B cell (primary cell): ENCODE measurements at regions not wholly inside any gene's neighbourhood (a gene's known extent, or its start where the extent isn't known, plus 50 kb on each side); places are given as distances from the start of the nearest gene placed in this dataset.

ENCODE experiments used
- ATAC-seq: fragments of 200-7000 bp; cut with Tn5 transposase; one replicate; pipeline ENCODE4 v1.10.0; 2021; ENCODE audit warnings: low read depth, mild to moderate bottlenecking, moderate number of reproducible peaks, moderate library complexity
- CTCF ChIA-PET: fragments of 350-600 bp; sonication (Branson Sonifier 250); formaldehyde crosslinking; loops from one replicate; lab custom pipeline; 2021; ENCODE audit warnings: antibody characterized with exemption, inconsistent platforms; lab: Charles Lee
- POLR2A ChIA-PET: fragments of 350-600 bp; sonication (Branson Sonifier 250); formaldehyde crosslinking; loops from one replicate; lab custom pipeline; 2021; ENCODE audit warnings: antibody characterized with exemption; lab: Charles Lee
- DNase-seq: peaks from one replicate; pipeline ENCODE4 v3.0.0; 2013
- H2AFZ ChIP-seq: 2 replicates; pipeline ENCODE4 v1.6.1; 2012; ENCODE audit warnings: mild to moderate bottlenecking, low read depth, low read length; ENCODE audit not compliant: insufficient read depth, poor library complexity, severe bottlenecking
- H3K27ac ChIP-seq, 2 donors: 1 replicate in 1 of 2; 2 replicates in 1 of 2; pipeline ENCODE4 v1.5.1; 2012 to 2013; ENCODE audit warnings: low read length in 2 of 2, mild to moderate bottlenecking in 2 of 2, moderate library complexity in 1 of 2
- H3K27me3 ChIP-seq, 4 experiments: fragments of 200-600 bp in 1 of 4; sonication (generic) in 1 of 4; replicated peaks in 1 of 4; 1 replicate in 2 of 4; 2 replicates in 2 of 4; pipeline versions ENCODE4 v1.6.1 to v1.7.0; 2013 to 2016; ENCODE audit warnings: low read length in 3 of 4, mild to moderate bottlenecking in 2 of 4, mixed read lengths in 1 of 4, moderate library complexity in 1 of 4; ENCODE audit not compliant: insufficient read depth in 4 of 4, control insufficient read depth in 3 of 4; ENCODE audit errors: control extremely low read depth in 1 of 4
- H3K36me3 ChIP-seq, 2 experiments: replicated peaks in 1 of 2; 1 replicate in 1 of 2; 2 replicates in 1 of 2; pipeline versions ENCODE4 v1.6.1 to v1.7.1; 2013; ENCODE audit warnings: low read length in 1 of 2; ENCODE audit not compliant: insufficient read depth in 2 of 2, control insufficient read depth in 1 of 2; ENCODE audit errors: control extremely low read depth in 1 of 2, extremely low read depth in 1 of 2
- H3K4me1 ChIP-seq, 2 donors: fragments of 200-600 bp in 1 of 2; sonication (generic) in 1 of 2; 1 replicate in 1 of 2; 2 replicates in 1 of 2; pipeline versions ENCODE4 v1.5.1 to v1.6.1; 2013 to 2017; ENCODE audit warnings: low read length in 2 of 2; ENCODE audit not compliant: control insufficient read depth in 2 of 2, insufficient read depth in 2 of 2
- H3K4me2 ChIP-seq: replicated peaks from 2 replicates; pipeline ENCODE3; 2012; ENCODE audit warnings: mild to moderate bottlenecking, low read depth, low read length; ENCODE audit not compliant: poor library complexity, severe bottlenecking
- H3K4me3 ChIP-seq, 5 experiments: fragments of 200-600 bp in 1 of 5; sonication (generic) in 1 of 5; 1 replicate in 3 of 5; 2 replicates in 2 of 5; pipeline versions ENCODE4 v1.5.1 to v1.7.0; 2011 to 2016; ENCODE audit warnings: low read length in 4 of 5, mild to moderate bottlenecking in 4 of 5, low read depth in 2 of 5, control low read depth in 1 of 5, moderate library complexity in 1 of 5; ENCODE audit not compliant: insufficient read depth in 1 of 5; ENCODE audit errors: control extremely low read depth in 1 of 5, extremely low read depth in 1 of 5
- H3K79me2 ChIP-seq: fragments of 200-600 bp; sonication (generic); one replicate; pipeline ENCODE4 v1.6.0; 2016; ENCODE audit warnings: low read length; ENCODE audit not compliant: control insufficient read depth, insufficient read depth
- H3K9ac ChIP-seq: fragments of 200-600 bp; sonication (generic); 2 replicates; pipeline ENCODE4 v1.6.1; 2017; ENCODE audit warnings: mild to moderate bottlenecking, low read length, moderate library complexity
- H3K9me3 ChIP-seq, 3 donors: one replicate each; pipeline versions ENCODE4 v1.6.1 to v1.7.1; 2013; ENCODE audit warnings: low read length in 2 of 3; ENCODE audit not compliant: control insufficient read depth in 2 of 3, insufficient read depth in 1 of 3; ENCODE audit errors: control extremely low read depth in 1 of 3
- H4K20me1 ChIP-seq: 2 replicates; pipeline ENCODE4 v1.6.0; 2012; ENCODE audit warnings: mild to moderate bottlenecking, low read length; ENCODE audit not compliant: insufficient read depth, control insufficient read depth, poor library complexity, severe bottlenecking
- H3K27ac Mint-ChIP-seq: one replicate; pipeline ENCODE4 v1.8.0; 2021; ENCODE audit warnings: mixed read lengths
- H3K27me3 Mint-ChIP-seq: one replicate; pipeline ENCODE4 v1.8.0; 2021; ENCODE audit warnings: mixed read lengths
- H3K4me1 Mint-ChIP-seq: one replicate; pipeline ENCODE4 v1.8.0; 2021; ENCODE audit warnings: mixed read lengths
- H3K4me3 Mint-ChIP-seq: one replicate; pipeline ENCODE4 v1.8.0; 2021; ENCODE audit warnings: mixed read lengths
- H3K9me3 Mint-ChIP-seq: one replicate; pipeline ENCODE4 v1.8.0; 2022; ENCODE audit warnings: mixed read lengths; ENCODE audit not compliant: insufficient read depth
- EZH2 ChIP-seq: IDR thresholded peaks from 2 replicates; pipeline ENCODE4 v1.6.1; 2012; ENCODE audit warnings: borderline replicate concordance, low read depth, mild to moderate bottlenecking, moderate library complexity, low read length; ENCODE audit not compliant: insufficient read depth, poor library complexity, severe bottlenecking
- WGBS: methylation state at CpG from one replicate; pipeline ENCODE4 v1.1.5; 2013; ENCODE audit warnings: missing lambda C conversion rate; ENCODE audit not compliant: insufficient coverage; 5-methylcytosine and 5-hydroxymethylcytosine counted together
- intact Hi-C: fragments of 100-400 bp; cut with micrococcal nuclease; formaldehyde crosslinking; loops from one replicate; pipeline ENCODE4 v1.10.0; 2022
- TF ChIP-seq, protein P1 (sequence below): fragments of 200-600 bp; IDR thresholded peaks from one replicate; pipeline ENCODE4 v1.8.0; 2022; ENCODE audit warnings: antibody characterized with exemption, mild to moderate bottlenecking

DNA sequence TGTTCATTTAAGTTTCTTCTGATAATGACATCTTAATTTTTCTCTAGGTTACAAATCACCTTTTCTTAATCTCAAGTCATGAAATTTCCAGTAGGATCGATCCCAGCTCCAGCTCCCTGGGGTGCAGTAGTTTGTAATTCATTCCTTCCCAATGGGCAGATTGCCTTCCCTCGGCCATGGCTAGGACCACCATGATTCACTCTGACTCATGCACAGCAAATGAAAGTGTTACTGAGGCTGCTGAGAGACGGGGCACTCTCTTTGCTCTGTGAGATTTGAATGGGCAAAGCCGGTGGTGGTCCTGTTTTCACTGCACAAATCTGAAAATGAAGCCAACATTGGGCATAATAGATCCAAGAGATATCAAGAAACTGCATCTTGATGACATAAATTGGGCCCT is 202.8 kb upstream of the IRS2 start:
- Mint-ChIP-seq H3K27ac (no peak overlapping the region), H3K4me3 (no peak overlapping the region), H3K4me1 (no peaks in the 10 kb centered on the region), H3K27me3 (no peaks in the 10 kb centered on the region), H3K9me3 (no peaks in the 10 kb centered on the region)
- no peak for ATAC-seq
- H3K27me3 ChIP-seq: no peaks in the 10 kb centered on the region
- no peak overlapping the region for H2AFZ ChIP-seq
- H3K79me2 ChIP-seq: no peaks in the 10 kb centered on the region
- no peak overlapping the region for H3K27ac ChIP-seq
- no peak overlapping the region for H3K4me2 ChIP-seq
- intact Hi-C loops: no loop called here
- H3K36me3 ChIP-seq: no peaks in the 10 kb centered on the region
- TF ChIP-seq, protein P1, sequence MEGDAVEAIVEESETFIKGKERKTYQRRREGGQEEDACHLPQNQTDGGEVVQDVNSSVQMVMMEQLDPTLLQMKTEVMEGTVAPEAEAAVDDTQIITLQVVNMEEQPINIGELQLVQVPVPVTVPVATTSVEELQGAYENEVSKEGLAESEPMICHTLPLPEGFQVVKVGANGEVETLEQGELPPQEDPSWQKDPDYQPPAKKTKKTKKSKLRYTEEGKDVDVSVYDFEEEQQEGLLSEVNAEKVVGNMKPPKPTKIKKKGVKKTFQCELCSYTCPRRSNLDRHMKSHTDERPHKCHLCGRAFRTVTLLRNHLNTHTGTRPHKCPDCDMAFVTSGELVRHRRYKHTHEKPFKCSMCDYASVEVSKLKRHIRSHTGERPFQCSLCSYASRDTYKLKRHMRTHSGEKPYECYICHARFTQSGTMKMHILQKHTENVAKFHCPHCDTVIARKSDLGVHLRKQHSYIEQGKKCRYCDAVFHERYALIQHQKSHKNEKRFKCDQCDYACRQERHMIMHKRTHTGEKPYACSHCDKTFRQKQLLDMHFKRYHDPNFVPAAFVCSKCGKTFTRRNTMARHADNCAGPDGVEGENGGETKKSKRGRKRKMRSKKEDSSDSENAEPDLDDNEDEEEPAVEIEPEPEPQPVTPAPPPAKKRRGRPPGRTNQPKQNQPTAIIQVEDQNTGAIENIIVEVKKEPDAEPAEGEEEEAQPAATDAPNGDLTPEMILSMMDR: no peak
- TF ChIP-seq EZH2: no peak
- no peaks in the 10 kb centered on the region for H4K20me1 ChIP-seq
- peaks cover 0 to 4% (median 0%) of the 10 kb centered on the region in 3 donors for H3K9me3 ChIP-seq
- POLR2A ChIA-PET: no interaction called here
- DNase-seq: no peak
- H3K4me3 ChIP-seq: no peak overlapping the region
- no peak overlapping the region for H3K9ac ChIP-seq
- CTCF ChIA-PET: no interaction called here
- WGBS: 81% methylated on average over 2 of the region's 4 CpGs
- no peaks in the 10 kb centered on the region for H3K4me1 ChIP-seq

DNA sequence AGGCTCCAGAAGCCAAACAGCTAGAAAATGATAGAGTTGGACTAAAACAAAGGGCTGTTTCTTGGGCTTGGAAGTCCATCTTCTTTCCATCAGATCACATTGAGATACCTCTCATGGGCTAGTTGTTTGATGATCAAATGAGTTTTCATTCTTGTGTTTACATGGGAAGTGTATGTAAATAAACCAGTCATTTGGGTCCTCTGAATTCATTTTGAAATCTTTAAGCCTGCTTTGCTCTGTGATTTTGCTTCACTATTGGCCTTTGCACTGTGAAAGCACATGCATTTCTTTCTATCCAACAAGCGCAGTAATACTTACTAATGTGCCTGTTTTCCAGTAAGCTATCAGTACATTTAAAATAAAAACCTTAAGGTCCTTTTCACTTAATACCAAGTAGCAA is 200.5 kb upstream of the IRS2 start:
- TF ChIP-seq, protein P1: no peak
- TF ChIP-seq EZH2: no peak
- H3K79me2 ChIP-seq: no peaks in the 10 kb centered on the region
- H3K9ac ChIP-seq: no peak overlapping the region
- H3K27ac ChIP-seq: no peak overlapping the region
- intact Hi-C loops: no loop called here
- Mint-ChIP-seq H3K4me3 (no peak overlapping the region), H3K27ac (no peak overlapping the region), H3K27me3 (no peaks in the 10 kb centered on the region), H3K4me1 (no peaks in the 10 kb centered on the region), H3K9me3 (no peaks in the 10 kb centered on the region)
- no peaks in the 10 kb centered on the region for H3K36me3 ChIP-seq
- DNase-seq: no peak
- no peak overlapping the region for H2AFZ ChIP-seq
- no peaks in the 10 kb centered on the region for H3K4me1 ChIP-seq
- POLR2A ChIA-PET: no interaction called here
- no peaks in the 10 kb centered on the region for H4K20me1 ChIP-seq
- no CpG with 5 or more reads among the region's 1 CpG for WGBS
- H3K27me3 ChIP-seq: no peaks in the 10 kb centered on the region
- peaks cover 0 to 4% (median 0%) of the 10 kb centered on the region in 3 donors for H3K9me3 ChIP-seq
- H3K4me2 ChIP-seq: no peak overlapping the region
- H3K4me3 ChIP-seq: no peak overlapping the region
- CTCF ChIA-PET: no interaction called here
- no peak for ATAC-seq
